Neural cell (in vitro differentiated cells): ENCODE measurements at regions not wholly inside any gene's neighbourhood (a gene's known extent, or its start where the extent isn't known, plus 50 kb on each side); places are given as distances from the start of the nearest gene placed in this dataset.

Source experiments
- CTCF ChIP-seq: fragments of 450-650 bp; IDR thresholded peaks from 2 replicates; pipeline ENCODE4 v1.5.1; 2014; ENCODE audit warnings: antibody characterized with exemption, mild to moderate bottlenecking, moderate library complexity; ENCODE audit not compliant: poor library complexity, severe bottlenecking
- RAD21 ChIP-seq: fragments of 450-650 bp; conservative IDR thresholded peaks from 2 replicates; pipeline ENCODE4 v1.6.1; 2014; ENCODE audit warnings: antibody characterized with exemption, mild to moderate bottlenecking, moderate library complexity

- TF ChIP-seq CTCF, result no peak
- no peak for TF ChIP-seq RAD21
Observed at GRCh38 chr4:96787766-96788165, 947.9 kb downstream of the PDHA2 start.
